ENCODE measurements at regions not wholly inside any gene's neighbourhood (a gene's known extent, or its start where the extent isn't known, plus 50 kb on each side); places are given as distances from the start of the nearest gene placed in this dataset.

- TF ChIP-seq CTCF (IDR thresholded peaks at IDR 0.05): no peak
- TF ChIP-seq POLR2A (IDR thresholded peaks at IDR 0.05): no peak
Observed at GRCh38 chr11:96943970-96944369, 554.2 kb downstream of the JRKL start.

All from sigmoid colon (tissue), 3 donors.